ENCODE measurements at regions not wholly inside any gene's neighbourhood (a gene's known extent, or its start where the extent isn't known, plus 50 kb on each side); places are given as distances from the start of the nearest gene placed in this dataset.

DNA sequence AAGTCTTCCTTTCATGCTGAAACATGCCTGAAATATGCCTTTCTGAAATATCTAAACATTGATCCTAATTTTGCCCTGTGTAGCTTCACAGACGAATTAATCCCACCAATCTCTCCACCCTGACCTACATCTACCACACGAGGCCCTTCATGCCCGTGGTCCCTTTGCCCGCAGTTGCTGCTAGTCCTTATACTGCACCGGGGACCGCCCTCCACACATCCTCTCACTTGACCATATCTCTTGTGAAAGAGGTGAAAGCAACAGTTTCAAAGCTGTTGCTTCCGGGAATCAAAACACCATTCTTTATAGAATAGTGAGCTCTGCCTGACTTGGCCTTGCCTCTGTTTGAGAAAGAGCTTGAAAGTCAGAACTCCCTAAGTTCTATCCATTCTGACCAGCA is 499.5 kb downstream of the NTRK3 start:
- intact Hi-C loops (cut with micrococcal nuclease; ENCODE audit: unreplicated experiment): no loop called here
- CTCF ChIA-PET: no interaction called here

DNA sequence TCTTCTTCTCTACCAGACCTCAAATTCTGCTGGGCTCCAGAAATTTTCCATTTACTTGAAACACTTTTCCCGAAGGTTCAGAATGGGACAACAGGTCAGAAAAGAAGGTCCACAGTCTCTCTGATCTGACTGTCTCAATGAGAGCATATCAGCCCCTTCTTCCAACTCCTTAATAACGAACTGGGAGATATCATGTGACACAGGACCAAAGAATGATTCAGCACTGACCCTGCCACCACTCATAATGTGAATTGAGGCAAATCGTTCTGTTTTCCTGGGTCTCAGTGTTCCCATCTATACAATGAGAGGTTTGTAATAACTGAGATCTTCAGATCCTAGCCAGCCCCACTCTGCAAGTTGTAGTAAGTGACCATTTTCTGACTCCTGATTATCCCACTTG is 500.5 kb downstream of the NTRK3 start:
- intact Hi-C loops (cut with micrococcal nuclease; ENCODE audit: unreplicated experiment) (no loop called here), in situ Hi-C loops (cut with HindIII; ENCODE audit: low pct_unique_long_range_greater_than_20kb, low sequenced_read_pairs) (no loop called here)
- CTCF ChIA-PET: no interaction called here
- H3K9me3 ChIP-seq (ENCODE audit: control insufficient read depth, insufficient read depth, low read depth, low read length): no peaks in the 10 kb centered on the region; the same call in 1 of the 2 replicates
- no TSS peak for BruUV-seq (replicated peaks)
- H3K36me3 ChIP-seq (ENCODE audit: control insufficient read depth, insufficient read depth, low read length): no peaks in the 10 kb centered on the region
- no peak for DNase-seq (ENCODE audit: low read depth, low spot score)
- no peaks in the 10 kb centered on the region for H3K27me3 ChIP-seq (ENCODE audit: control insufficient read depth, insufficient read depth, low read length)
- no peak overlapping the region for H3K27ac ChIP-seq (ENCODE audit: low read length)
- POLR2A ChIA-PET: no interaction called here
- no peak for ATAC-seq
- no peak overlapping the region for H3K4me3 ChIP-seq (ENCODE audit: low read depth in 2 of 2, low read length in 2 of 2)
- TF ChIP-seq, protein P1, sequence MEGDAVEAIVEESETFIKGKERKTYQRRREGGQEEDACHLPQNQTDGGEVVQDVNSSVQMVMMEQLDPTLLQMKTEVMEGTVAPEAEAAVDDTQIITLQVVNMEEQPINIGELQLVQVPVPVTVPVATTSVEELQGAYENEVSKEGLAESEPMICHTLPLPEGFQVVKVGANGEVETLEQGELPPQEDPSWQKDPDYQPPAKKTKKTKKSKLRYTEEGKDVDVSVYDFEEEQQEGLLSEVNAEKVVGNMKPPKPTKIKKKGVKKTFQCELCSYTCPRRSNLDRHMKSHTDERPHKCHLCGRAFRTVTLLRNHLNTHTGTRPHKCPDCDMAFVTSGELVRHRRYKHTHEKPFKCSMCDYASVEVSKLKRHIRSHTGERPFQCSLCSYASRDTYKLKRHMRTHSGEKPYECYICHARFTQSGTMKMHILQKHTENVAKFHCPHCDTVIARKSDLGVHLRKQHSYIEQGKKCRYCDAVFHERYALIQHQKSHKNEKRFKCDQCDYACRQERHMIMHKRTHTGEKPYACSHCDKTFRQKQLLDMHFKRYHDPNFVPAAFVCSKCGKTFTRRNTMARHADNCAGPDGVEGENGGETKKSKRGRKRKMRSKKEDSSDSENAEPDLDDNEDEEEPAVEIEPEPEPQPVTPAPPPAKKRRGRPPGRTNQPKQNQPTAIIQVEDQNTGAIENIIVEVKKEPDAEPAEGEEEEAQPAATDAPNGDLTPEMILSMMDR (IDR thresholded peaks at IDR 0.05): no peak
- no peak for TF ChIP-seq TCF7L2 (IDR thresholded peaks at IDR 0.05; ENCODE audit: low read depth, low read length)
- no peak for TF ChIP-seq POLR2AphosphoS5 (IDR thresholded peaks at IDR 0.05; ENCODE audit: low read depth, low read length)
- no peak for TF ChIP-seq SIN3A (IDR thresholded peaks at IDR 0.05; ENCODE audit: borderline replicate concordance, insufficient read depth, low read depth, low read length)
- TF ChIP-seq, protein P2, sequence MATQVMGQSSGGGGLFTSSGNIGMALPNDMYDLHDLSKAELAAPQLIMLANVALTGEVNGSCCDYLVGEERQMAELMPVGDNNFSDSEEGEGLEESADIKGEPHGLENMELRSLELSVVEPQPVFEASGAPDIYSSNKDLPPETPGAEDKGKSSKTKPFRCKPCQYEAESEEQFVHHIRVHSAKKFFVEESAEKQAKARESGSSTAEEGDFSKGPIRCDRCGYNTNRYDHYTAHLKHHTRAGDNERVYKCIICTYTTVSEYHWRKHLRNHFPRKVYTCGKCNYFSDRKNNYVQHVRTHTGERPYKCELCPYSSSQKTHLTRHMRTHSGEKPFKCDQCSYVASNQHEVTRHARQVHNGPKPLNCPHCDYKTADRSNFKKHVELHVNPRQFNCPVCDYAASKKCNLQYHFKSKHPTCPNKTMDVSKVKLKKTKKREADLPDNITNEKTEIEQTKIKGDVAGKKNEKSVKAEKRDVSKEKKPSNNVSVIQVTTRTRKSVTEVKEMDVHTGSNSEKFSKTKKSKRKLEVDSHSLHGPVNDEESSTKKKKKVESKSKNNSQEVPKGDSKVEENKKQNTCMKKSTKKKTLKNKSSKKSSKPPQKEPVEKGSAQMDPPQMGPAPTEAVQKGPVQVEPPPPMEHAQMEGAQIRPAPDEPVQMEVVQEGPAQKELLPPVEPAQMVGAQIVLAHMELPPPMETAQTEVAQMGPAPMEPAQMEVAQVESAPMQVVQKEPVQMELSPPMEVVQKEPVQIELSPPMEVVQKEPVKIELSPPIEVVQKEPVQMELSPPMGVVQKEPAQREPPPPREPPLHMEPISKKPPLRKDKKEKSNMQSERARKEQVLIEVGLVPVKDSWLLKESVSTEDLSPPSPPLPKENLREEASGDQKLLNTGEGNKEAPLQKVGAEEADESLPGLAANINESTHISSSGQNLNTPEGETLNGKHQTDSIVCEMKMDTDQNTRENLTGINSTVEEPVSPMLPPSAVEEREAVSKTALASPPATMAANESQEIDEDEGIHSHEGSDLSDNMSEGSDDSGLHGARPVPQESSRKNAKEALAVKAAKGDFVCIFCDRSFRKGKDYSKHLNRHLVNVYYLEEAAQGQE (IDR thresholded peaks at IDR 0.05; ENCODE audit: insufficient read depth in 1 of 2, low read depth in 2 of 2, low read length in 1 of 2): no peak
- H3K4me1 ChIP-seq (ENCODE audit: control insufficient read depth, insufficient read depth, low read length): no peaks in the 10 kb centered on the region

More for the DNA sequence above, 499.5 kb downstream of the NTRK3 start:
- POLR2A ChIA-PET: no interaction called here
- Histone ChIP-seq H3K36me3 (ENCODE audit: control insufficient read depth, insufficient read depth, low read length) (no peaks in the 10 kb centered on the region), H3K9me3 (ENCODE audit: control insufficient read depth, insufficient read depth, low read depth, low read length) (no peaks in the 10 kb centered on the region; the same call in 1 of the 2 replicates), H3K27ac (ENCODE audit: low read length) (no peak overlapping the region), H3K27me3 (ENCODE audit: control insufficient read depth, insufficient read depth, low read length) (no peaks in the 10 kb centered on the region), H3K4me1 (ENCODE audit: control insufficient read depth, insufficient read depth, low read length) (no peaks in the 10 kb centered on the region), H3K4me3 (ENCODE audit: low read depth in 2 of 2, low read length in 2 of 2) (no peak overlapping the region)
- no peak for TF ChIP-seq POLR2AphosphoS5 (IDR thresholded peaks at IDR 0.05; ENCODE audit: low read depth, low read length)
- TF ChIP-seq, protein P1 (IDR thresholded peaks at IDR 0.05): no peak
- DNase-seq (ENCODE audit: low read depth, low spot score) (no peak), ATAC-seq (no peak)
- in situ Hi-C loops (cut with HindIII; ENCODE audit: low pct_unique_long_range_greater_than_20kb, low sequenced_read_pairs): no loop called here
- no TSS peak for BruUV-seq (replicated peaks)

DNA sequence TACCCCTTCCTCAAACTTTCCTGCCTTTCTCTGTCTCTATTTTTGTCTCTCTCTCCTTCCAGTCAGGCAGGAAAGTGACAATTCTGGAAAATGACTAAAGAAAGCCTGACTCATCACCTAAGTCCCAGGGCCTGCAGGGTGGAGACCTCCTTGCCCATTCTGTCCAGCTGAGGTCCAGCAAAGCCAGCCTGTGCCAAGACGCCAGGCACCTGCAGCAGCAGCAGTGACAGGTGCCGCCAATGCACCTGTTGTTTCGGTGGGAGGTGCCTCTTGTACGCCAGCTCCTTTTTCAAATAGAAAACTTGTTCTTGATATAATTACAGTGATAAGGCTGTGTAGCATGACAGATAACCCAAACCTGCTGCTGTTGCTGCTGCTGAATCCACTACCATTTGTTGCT is 501.3 kb downstream of the NTRK3 start:
- DNase-seq (ENCODE audit: low read depth, low spot score): no peak

More for the DNA sequence above, 501.3 kb downstream of the NTRK3 start:
- Histone ChIP-seq H3K9me3 (ENCODE audit: control insufficient read depth, insufficient read depth, low read depth, low read length) (no peaks in the 10 kb centered on the region), H3K4me3 (ENCODE audit: low read depth in 2 of 2, low read length in 2 of 2) (no peak overlapping the region), H3K4me1 (ENCODE audit: control insufficient read depth, insufficient read depth, low read length) (no peaks in the 10 kb centered on the region), H3K27ac (ENCODE audit: low read length) (no peak overlapping the region), H3K27me3 (ENCODE audit: control insufficient read depth, insufficient read depth, low read length) (no peaks in the 10 kb centered on the region), H3K36me3 (ENCODE audit: control insufficient read depth, insufficient read depth, low read length) (no peaks in the 10 kb centered on the region)
- CTCF ChIA-PET: no interaction called here
- ATAC-seq: no peak
- POLR2A ChIA-PET: no interaction called here
- no TSS peak for BruUV-seq (replicated peaks)
- intact Hi-C loops (cut with micrococcal nuclease; ENCODE audit: unreplicated experiment) (no loop called here), in situ Hi-C loops (cut with HindIII; ENCODE audit: low pct_unique_long_range_greater_than_20kb, low sequenced_read_pairs) (no loop called here)
- TF ChIP-seq, protein P1 (IDR thresholded peaks at IDR 0.05): no peak
- no peak for TF ChIP-seq POLR2AphosphoS5 (IDR thresholded peaks at IDR 0.05; ENCODE audit: low read depth, low read length)
- TF ChIP-seq, protein P2 (IDR thresholded peaks at IDR 0.05; ENCODE audit: insufficient read depth in 1 of 2, low read depth in 2 of 2, low read length in 1 of 2): no peak
- TF ChIP-seq SIN3A (IDR thresholded peaks at IDR 0.05; ENCODE audit: borderline replicate concordance, insufficient read depth, low read depth, low read length): no peak
- no peak for TF ChIP-seq TCF7L2 (IDR thresholded peaks at IDR 0.05; ENCODE audit: low read depth, low read length)
